Heart left ventricle (tissue), 16 donors: ENCODE measurements at regions not wholly inside any gene's neighbourhood (a gene's known extent, or its start where the extent isn't known, plus 50 kb on each side); places are given as distances from the start of the nearest gene placed in this dataset.

Source experiments
- ATAC-seq, 4 donors: fragments of 200-7000 bp; cut with Tn5 transposase; one replicate each; pipeline ENCODE4 v1.9.1; 2020 to 2022; ENCODE audit warnings: moderate library complexity in 4 of 4, mild to moderate bottlenecking in 3 of 4, moderate number of reproducible peaks in 1 of 4
- DNase-seq, 5 donors: peaks; one replicate each; pipeline ENCODE4 v3.0.0-alpha.2; 2020
- H3K27ac ChIP-seq, 12 donors: fragments of 200-600 bp; sonication (generic) in 4 of 12; one replicate each; pipeline versions ENCODE4 v1.5.0 to v1.8.0; 2016 to 2022; ENCODE audit warnings: mild to moderate bottlenecking in 2 of 12
- H3K27me3 ChIP-seq, 9 donors: fragments of 200-600 bp; sonication (generic) in 2 of 9; one replicate each; pipeline versions ENCODE4 v1.5.1 to v1.8.0; 2016 to 2022; ENCODE audit warnings: mild to moderate bottlenecking in 3 of 9
- H3K36me3 ChIP-seq, 9 donors: fragments of 200-600 bp; sonication (generic) in 2 of 9; one replicate each; pipeline versions ENCODE4 v1.5.0 to v1.8.0; 2018 to 2022; ENCODE audit warnings: mild to moderate bottlenecking in 2 of 9
- H3K4me1 ChIP-seq, 12 donors: fragments of 200-600 bp; sonication (generic) in 4 of 12; one replicate each; pipeline versions ENCODE4 v1.5.0 to v1.8.0; 2016 to 2022; ENCODE audit warnings: mild to moderate bottlenecking in 3 of 12
- H3K4me3 ChIP-seq, 12 donors: fragments of 200-600 bp; sonication (generic) in 4 of 12; one replicate each; pipeline versions ENCODE4 v1.5.0 to v1.8.0; 2017 to 2022; ENCODE audit warnings: mild to moderate bottlenecking in 9 of 12, moderate library complexity in 4 of 12
- H3K9me3 ChIP-seq, 12 donors: fragments of 200-600 bp; sonication (generic) in 4 of 12; one replicate each; pipeline versions ENCODE4 v1.5.0 to v1.8.0; 2016 to 2022; ENCODE audit warnings: mild to moderate bottlenecking in 1 of 12
- POLR2A ChIP-seq, 2 donors: fragments of 450-650 bp; IDR thresholded peaks; one replicate each; pipeline ENCODE4 v1.6.1; 2017; ENCODE audit warnings: antibody characterized with exemption in 2 of 2, mild to moderate bottlenecking in 2 of 2, moderate library complexity in 2 of 2
- WGBS, 4 donors: extraction: QIAGEN DNeasy Blood & Tissue Kit in 2 of 4; methylation state at CpG; one replicate each; pipeline versions ENCODE4 v1.1.5 to v1.1.7; 2013 to 2018; 5-methylcytosine and 5-hydroxymethylcytosine counted together
- intact Hi-C, 10 donors: fragments of 100-400 bp; cut with DNase I; formaldehyde crosslinking; loops; one replicate each; pipeline versions ENCODE4 v1.11.1 to v1.14.2; 2022
- TF ChIP-seq, protein P1 (sequence below), 12 donors: fragments of 200-600 bp; sonication (generic) in 4 of 12; IDR thresholded peaks; one replicate each; pipeline versions ENCODE4 v1.5.0 to v1.8.0; 2018 to 2022; ENCODE audit warnings: antibody characterized with exemption in 12 of 12, mild to moderate bottlenecking in 5 of 12
- donor health status: ischemic (EF 13 %, LVEDD 7.1; RV severe dilation, severe dysfunction).
- donor health status: healthy with polysubstance abuse.
- donor health status: DM: no; HTN: yes; CAD: no.
- donor health status: DM: no; HTN: no; CAD: no.
- donor health status: ischemic (EF 25% LVEDD 6.9; RV normal size, moderate dysfunction).
- donor health status: ischemic (EF 25% LVEDD 5.7; RV mildly dilated, moderate dysfunction).
- donor health status: healthy.
- donor health status: DM: yes; HTN: yes; CAD: no.
- donor health status: ischemic (EF 35%, LVEDD 5.7; RV mildly dilated, moderate dysfunction).
- donor health status: nonischemic (EF 11% LVEDD 7.7; RV severe dilation, severe dysfunction).
- donor health status: DM: yes; HTN: yes; CAD: no.
- donor health status: PGD.
- donor health status: ischemic (EF 29% LVEDD 5.4; RV normal size, mild dysfunction).
- donor health status: nonischemic (EF 23%, LVEDD 6.1; RV moderate dilation, normal function).

GRCh38 chr15:85274315-85275050 is 105.9 kb upstream of the AKAP13 start:
- TF ChIP-seq, protein P1, sequence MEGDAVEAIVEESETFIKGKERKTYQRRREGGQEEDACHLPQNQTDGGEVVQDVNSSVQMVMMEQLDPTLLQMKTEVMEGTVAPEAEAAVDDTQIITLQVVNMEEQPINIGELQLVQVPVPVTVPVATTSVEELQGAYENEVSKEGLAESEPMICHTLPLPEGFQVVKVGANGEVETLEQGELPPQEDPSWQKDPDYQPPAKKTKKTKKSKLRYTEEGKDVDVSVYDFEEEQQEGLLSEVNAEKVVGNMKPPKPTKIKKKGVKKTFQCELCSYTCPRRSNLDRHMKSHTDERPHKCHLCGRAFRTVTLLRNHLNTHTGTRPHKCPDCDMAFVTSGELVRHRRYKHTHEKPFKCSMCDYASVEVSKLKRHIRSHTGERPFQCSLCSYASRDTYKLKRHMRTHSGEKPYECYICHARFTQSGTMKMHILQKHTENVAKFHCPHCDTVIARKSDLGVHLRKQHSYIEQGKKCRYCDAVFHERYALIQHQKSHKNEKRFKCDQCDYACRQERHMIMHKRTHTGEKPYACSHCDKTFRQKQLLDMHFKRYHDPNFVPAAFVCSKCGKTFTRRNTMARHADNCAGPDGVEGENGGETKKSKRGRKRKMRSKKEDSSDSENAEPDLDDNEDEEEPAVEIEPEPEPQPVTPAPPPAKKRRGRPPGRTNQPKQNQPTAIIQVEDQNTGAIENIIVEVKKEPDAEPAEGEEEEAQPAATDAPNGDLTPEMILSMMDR (IDR thresholded peaks at IDR 0.05) = no peak
- no peak for TF ChIP-seq POLR2A (IDR thresholded peaks at IDR 0.05)
- WGBS, 4 donors = 88 to 94% (median 92%) methylated on average over 14 of the region's 14 CpGs
- Histone ChIP-seq H3K4me1 (no peaks in the 10 kb centered on the region), H3K4me3 (no peak overlapping the region), H3K27me3 (no peaks in the 10 kb centered on the region), H3K9me3 (no peaks in the 10 kb centered on the region), H3K36me3 (no peaks in the 10 kb centered on the region), H3K27ac (no peak overlapping the region)
- ATAC-seq (no peak), DNase-seq (no peak)
- intact Hi-C loops = no loop called here

- Histone ChIP-seq H3K27me3 (no peaks in the 10 kb centered on the region), H3K4me3 (no peak overlapping the region), H3K9me3 (no peaks in the 10 kb centered on the region), H3K27ac (no peak overlapping the region), H3K36me3 (no peaks in the 10 kb centered on the region), H3K4me1 (no peaks in the 10 kb centered on the region)
- 79 to 84% (median 82%) methylated on average over 4 of the region's 4 CpGs for WGBS, 4 donors
- no peak for TF ChIP-seq POLR2A (IDR thresholded peaks at IDR 0.05)
- TF ChIP-seq, protein P1 (IDR thresholded peaks at IDR 0.05) = no peak
- DNase-seq (no peak), ATAC-seq (no peak)
- intact Hi-C loops = no loop called here
Measured at GRCh38 chr15:85276508-85276907, 103.9 kb upstream of the AKAP13 start.

DNA sequence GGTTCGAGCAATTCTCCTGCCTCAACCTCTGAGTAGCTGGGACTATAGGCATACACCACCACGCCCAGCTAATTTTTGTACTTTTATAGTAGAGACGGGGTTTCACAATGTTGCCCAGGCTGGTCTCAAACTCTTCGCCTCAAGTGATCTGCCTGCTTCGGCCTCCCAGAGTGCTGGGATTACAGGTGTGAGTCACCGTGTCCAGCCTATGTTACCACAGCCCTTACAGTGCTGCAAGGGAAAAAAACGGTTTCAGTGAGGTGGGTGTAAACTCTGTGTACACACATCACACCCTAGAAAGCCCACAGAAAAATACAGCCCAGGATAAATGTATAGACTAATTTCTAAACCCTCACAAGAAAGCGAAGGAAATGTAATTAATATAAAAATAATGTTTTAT is 103.5 kb upstream of the AKAP13 start:
- TF ChIP-seq POLR2A (IDR thresholded peaks at IDR 0.05) = no peak
- TF ChIP-seq, protein P1 (IDR thresholded peaks at IDR 0.05) = no peak
- Histone ChIP-seq H3K36me3 (no peaks in the 10 kb centered on the region), H3K27ac (no peak overlapping the region), H3K9me3 (no peaks in the 10 kb centered on the region), H3K27me3 (no peaks in the 10 kb centered on the region), H3K4me1 (no peaks in the 10 kb centered on the region), H3K4me3 (no peak overlapping the region)
- WGBS, 4 donors = 95 to 96% (median 95%) methylated on average over 8 of the region's 8 CpGs
- ATAC-seq = no peak
- DNase-seq = no peak
- intact Hi-C loops = no loop called here

DNA sequence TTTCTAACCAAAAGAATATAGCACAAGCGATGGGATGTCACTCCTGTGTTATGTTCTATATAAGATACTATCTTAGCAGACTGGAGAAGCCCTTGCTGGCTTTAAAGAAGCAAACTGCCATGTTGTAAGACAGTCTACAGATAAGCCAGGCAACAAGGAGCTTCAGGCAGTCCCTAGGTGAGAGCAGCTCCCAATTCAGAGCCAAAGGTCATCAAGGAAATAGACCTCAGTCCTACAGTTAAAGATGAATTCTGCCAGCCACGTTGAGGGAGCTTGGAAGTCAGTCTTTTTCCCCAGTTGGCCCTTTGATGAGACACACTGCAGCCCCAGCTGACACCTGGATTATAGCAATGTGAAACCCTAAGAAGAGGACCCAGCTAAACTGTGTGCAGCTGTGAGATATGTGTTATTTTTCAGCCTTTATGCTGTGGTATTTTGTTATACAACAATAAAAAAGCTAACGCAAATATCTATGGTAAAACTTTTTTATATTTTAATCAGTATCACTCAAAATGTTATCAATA is 102.5 kb upstream of the AKAP13 start:
- Histone ChIP-seq H3K4me3 (no peak overlapping the region), H3K27me3 (no peaks in the 10 kb centered on the region), H3K4me1 (no peaks in the 10 kb centered on the region), H3K27ac (no peak overlapping the region), H3K36me3 (no peaks in the 10 kb centered on the region), H3K9me3 (no peaks in the 10 kb centered on the region)
- DNase-seq (no peak), ATAC-seq (no peak)
- TF ChIP-seq, protein P1 (IDR thresholded peaks at IDR 0.05) = no peak
- no peak for TF ChIP-seq POLR2A (IDR thresholded peaks at IDR 0.05)
- intact Hi-C loops = no loop called here
- 89 to 94% (median 90%) methylated on average over 3 of the region's 3 CpGs for WGBS, 4 donors
